ENCODE measurements at regions not wholly inside any gene's neighbourhood (a gene's known extent, or its start where the extent isn't known, plus 50 kb on each side); places are given as distances from the start of the nearest gene placed in this dataset.

DNA sequence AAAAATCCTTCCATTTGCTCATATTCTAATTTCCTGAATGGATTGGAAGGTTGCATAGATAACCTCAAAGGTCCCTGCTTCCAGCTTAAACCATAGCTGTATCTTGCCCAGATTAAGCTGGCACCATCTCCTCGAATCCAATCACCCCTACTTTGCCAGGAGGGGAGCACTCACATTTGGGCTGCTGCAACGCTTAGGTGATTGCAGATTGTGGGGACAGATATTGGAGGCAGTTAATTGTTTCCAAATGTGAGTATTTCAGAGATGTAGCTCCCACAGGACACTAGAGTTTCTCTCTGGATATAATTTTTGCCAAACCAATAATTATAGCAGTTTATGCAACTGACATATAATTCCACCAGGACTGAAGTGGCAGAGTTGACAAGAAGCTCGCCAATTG is 53.5 kb upstream of the ACSL1 start:
- DNase-seq (ENCODE audit: low spot score) = no peak

DNA sequence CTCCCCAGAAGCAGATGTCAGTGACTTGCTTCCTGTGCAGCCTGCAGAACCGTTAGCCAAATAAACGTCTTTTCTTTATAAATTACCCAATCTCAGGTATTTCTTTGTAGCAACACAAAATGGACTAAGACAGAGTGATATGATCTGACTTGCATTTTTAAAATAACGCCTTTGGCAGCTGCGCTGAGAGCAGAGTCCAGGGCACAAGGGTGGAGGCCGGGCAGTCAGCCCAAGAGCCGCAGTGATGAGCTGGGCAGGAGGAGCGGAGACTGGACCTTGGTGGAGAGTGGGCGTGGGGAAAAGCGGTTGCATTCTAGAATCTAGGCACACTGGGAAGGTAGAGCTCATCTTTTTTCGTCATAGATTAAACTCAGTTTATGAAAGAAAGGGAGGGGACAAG is 56.5 kb upstream of the ACSL1 start:
- no peak for DNase-seq (ENCODE audit: low spot score)

DNA sequence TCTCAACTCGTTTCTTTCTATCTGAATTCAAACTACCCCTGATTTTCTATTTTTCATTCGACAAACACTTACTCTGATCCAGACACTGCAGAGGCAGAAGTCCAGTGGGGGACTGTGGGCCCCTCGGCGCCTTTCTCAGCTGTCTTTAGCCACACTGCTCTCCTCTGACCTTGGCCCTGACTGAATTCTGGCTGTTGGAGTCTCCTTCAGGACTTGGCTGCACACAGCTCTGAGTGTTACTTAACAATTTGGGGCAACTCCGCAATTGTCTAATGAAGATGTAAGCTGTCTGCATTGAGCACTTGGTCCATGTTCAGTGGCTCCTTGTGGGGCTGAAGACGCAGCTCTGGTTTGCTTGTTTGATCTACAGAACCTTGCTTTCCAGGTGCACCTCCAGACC is 57.3 kb upstream of the ACSL1 start:
- DNase-seq (ENCODE audit: low spot score) = no peak

DNA sequence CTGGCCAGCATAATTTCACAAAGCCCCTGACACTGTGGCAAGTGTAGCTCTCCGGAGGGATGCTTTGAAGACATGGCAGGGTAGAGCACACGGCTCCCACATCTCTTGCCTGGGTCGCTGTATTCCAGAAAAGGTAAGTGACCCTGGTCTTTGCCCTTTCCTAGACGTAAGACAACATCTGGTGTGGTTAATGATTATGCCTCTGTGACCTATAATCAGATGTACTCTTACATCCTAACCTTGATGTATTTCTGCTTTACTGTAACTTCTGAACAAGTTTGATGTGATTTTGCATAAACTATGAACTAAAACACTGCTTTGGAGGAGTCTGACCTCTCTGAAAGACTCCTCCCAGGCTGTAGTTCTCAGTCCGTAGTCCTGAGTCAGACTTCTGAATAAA is 59.1 kb upstream of the ACSL1 start:
- no peak for DNase-seq (ENCODE audit: low spot score)

DNA sequence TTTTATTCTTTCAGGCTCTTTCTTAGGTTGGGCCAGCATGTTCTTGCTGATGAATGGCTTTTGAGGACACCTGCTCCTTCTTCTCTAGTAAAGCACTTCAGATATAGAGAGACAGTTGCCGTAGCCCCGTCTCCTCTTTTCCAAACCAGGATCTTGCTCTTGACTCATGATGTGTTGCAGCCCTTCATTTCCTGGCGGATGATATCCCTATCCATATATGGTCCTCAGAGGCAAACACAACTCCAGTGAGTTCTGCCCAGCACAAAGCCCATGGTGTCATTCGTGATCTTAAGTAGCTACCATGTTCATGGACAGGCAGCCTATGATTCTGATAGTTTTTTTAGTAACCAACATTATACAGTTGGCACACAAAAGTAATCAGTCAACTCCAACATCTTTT is 59.8 kb upstream of the ACSL1 start:
- DNase-seq (ENCODE audit: low spot score) = no peak

DNA sequence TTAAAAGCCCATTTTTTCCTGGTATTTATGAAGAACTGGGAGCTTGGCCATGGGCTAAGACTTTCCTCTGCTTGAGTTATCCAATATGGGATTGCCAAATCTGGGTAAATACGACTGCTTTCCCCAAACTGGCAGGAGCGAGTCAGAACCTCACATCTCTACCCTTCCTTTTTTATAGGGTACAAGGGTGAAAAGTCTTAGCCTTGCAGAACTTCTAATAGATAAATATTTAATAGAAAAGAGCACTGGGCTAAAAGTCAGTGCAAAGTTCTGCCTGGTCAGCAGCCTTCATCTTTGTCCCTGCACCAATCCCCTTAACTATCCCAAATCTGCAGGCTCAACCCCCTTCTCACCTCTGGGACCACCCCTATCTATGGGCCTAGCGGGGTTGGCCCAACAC is 61.6 kb upstream of the ACSL1 start:
- no peak for DNase-seq (ENCODE audit: low spot score)

DNA sequence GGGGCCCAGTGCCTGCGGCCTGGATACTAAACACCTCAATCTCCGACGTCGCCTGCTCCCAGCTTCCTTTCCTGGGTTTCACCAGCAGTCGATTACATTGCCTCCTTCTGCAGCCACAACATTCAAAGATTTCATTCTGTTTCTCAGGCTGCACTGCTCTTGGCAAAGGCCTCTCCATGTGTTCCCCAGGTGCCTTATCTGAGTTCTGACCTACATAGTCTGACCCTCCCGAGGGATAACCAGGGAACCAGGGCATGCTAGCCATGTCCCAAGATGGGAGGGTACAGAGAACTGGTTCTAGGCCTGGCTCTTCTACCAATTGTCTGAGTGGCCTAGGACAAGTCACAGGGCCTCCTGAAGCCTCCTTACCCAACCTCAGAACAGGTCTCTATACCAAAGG is 62.2 kb upstream of the ACSL1 start:
- no peak for DNase-seq (ENCODE audit: low spot score)

DNA sequence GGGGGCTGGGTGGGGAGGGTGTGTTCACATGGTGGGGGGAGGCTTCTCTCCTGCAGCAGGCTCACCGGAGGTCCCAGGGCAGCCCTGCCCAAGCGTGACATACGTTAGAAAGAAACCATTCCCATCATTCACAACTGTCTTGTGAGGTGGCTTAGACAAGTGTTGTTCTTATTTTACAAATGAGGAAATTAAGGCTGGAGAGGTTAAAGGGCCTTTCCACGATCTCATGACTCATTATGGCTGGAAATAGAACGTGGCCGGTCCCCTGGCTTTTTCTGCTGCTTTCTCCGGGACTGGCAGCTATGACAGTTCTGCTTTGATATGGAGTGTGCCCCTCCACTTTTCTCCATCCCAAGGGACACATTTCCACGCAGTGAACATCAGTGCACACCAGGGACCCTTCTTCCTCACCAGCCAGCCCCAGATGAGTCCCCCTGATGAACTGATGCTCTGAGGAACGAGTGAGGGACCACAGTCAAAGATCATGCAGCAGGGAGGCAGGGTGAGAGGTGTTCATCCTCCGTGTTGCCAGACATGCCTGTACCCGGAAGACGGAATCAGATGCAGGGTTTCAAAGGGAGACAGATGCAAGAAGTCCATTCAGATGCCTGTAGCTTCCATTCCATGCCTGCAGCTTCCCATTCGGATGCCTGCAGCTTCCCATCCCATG is 64.0 kb upstream of the ACSL1 start:
- no peak for DNase-seq (ENCODE audit: low spot score)

DNA sequence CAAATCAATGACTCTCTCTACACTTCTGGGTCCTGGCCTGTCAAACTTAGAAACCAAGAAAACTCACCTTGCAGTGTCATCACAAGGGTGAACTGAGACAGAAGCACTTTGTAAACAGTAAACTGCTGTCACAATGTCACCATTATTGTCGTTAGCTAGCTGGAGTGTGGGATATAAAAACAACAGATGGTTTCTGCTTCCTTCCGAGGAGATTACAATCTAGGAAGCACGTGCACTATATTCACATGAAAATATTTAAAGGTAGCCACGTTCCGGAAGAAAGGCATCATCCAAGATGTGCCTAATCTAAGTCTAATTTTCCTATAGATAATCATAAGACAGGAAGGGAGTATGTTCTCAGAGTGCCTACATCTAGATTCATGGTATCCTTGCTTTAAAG is 64.7 kb upstream of the ACSL1 start:
- DNase-seq (ENCODE audit: low spot score) = no peak

DNA sequence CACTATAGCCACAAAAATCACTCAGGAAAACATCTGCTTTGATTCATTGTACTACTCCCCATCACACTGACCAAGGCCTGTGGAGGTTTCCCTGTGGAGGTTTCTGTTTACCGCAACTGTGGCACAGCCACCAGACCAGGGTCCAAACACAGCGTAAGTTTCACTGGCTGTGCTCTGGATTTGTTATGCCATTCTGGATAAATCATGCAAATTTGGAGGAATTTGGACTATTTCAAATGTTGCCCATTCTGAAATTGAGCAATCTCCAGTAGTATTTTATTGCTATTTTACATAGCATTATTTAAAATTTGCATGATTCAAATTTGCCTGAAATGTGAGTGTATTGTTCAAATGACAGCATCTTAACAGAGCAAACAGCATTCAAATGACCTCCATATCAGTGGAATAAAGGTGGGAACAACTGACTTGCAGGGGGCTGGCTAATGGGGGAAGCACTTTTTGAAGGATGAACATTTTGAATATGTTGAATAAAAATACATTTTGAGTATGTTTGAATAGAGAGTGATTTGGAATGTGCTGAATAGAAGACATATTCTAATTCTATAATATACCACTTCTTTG is 66.1 kb upstream of the ACSL1 start:
- DNase-seq (ENCODE audit: low spot score) = no peak

DNA sequence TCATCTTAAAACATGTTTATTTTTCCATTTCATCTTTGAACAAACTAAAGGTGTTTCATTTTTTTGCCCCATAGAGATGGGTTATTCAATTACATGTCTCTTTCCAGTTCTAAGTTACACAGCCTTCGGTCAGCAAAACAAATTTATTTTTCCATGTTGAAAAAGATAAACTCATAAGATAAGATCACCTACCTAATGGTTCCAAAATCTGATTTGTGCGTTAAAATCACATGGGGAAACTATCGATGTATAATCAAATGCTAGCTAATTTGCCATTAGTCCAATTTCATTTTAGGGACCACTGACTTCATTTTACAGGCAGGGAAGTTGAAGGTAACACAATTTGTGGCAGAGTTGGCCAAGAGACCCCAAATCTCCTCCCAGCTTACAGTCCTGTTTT is 67.2 kb upstream of the ACSL1 start:
- DNase-seq (ENCODE audit: low spot score) = no peak

DNA sequence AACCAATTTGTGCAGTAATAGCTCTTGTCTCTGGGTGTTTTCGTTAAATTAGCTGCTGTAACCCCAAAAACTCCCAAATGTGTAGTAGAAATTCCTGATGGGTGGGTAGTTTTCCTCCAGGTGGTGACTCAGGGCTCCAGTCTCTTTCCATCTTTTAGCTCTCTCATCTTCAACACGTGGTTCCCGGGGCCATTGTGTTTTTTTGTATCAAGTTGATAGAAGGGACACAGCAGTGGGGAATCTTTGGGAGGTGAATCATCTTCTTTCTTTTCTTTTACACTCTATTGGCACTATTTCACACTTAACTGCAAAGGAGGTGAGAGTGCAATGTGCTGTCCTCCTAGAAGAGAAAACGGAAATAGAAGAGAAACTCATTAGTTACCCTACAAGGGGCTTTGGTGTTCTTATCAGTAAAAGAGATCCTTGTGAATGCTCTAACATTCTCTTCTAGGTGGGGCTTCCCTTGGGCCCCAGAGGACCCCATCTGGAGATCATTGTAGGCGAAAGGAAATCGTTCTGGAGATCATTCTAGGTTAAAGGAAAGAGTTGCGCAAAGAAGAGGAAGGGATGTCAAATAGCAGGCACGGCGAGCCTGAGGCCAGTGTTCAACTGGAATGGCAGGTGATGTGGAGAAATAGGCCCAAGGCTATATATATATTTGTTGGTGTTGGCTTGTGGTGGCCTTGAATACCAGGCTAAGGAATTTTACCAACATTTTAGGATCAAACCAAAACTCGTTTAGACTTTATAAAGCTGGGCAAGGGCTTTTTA is 68.2 kb upstream of the ACSL1 start:
- no peak for DNase-seq (ENCODE audit: low spot score)

DNA sequence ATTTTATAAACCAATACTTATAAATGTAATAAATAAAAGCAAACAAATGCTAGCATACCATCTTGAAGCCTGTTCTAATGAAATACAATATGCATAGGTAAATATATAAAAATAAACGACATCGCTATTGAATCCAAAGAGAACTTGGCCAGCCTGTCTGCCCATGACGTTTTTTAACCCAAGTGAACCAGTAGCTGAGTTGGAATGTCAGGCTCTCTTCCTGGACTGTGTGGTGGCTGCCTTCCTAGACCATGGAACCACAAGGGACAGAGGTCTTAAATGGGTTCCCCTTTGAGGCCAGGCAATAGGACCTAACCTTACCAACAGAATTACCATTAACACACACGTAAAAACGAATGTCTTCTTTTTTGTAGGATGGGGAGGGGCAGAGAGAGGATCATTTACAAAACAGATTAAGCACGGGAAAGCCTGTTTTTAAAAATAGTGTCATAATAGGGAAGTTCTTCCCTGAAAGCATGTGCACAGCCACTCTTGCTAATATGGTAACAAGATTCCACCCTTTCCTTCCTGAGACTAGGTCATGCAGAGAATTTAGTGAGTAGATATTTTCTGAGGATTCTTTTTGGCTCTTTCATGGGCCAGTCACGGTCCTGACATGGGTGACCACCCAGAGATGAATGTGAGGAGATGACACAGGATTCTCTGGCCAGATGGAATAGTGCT is 69.4 kb upstream of the ACSL1 start:
- no peak for DNase-seq (ENCODE audit: low spot score)

DNA sequence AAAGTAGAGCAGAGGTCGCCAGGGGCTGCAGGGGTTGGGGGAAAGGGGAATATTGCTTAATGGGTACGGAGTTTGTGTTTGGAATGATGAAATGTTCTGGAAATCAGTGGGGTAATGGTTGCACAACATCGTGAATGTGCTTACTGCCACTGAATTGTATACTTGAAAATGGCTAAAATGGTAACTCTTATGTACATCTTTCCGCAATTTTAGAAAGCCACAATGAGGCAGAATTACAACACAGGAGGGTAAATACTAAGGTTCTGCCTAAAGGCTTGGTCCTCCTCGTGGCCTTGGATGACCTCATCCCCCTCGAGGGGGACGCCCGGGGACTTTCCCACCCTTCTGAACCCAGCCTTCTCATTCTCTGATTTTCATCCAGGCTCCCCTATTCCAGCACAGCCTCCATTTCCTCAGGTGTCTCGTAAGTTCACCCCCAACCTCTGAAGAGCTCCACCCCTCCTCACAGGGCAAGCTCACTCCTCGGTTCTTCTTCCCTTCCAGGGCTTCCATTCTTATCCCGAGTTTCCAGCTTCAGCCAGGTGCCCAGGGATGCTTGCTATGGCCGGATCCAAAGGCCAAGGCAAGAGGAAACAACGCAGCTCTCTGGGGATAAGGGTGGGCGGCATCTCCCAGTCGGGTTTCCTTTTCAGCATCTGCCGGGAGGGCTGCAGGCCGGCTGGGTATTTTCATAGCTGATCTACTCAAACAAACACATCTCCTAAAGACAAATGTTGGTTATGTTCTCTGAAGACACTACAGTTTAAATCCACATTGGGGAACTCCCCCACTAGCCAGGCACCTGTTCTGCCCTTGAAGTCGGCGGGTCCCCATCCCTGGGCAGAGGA is 71.3 kb upstream of the ACSL1 start:
- DNase-seq (ENCODE audit: low spot score) = no peak

DNA sequence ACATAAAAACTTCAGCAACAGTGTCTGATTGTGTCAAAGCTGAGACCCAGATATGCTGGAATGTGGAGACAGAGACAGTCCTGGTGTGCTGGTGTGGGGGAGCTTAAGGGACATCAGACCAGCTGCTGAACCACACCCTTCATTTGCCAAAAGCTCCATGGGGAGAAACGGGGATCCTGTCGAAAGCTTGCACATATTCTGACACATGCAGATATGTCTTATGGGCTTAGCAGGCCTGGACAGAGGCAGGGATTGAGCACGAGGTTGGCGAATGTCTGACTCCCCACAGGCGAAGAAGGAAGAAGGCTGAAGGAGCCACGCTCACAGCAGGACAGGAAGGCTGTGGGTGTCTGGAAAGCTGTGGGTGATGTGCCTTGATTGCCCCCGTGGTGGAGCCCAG is 72.1 kb upstream of the ACSL1 start:
- no peak for DNase-seq (ENCODE audit: low spot score)

DNA sequence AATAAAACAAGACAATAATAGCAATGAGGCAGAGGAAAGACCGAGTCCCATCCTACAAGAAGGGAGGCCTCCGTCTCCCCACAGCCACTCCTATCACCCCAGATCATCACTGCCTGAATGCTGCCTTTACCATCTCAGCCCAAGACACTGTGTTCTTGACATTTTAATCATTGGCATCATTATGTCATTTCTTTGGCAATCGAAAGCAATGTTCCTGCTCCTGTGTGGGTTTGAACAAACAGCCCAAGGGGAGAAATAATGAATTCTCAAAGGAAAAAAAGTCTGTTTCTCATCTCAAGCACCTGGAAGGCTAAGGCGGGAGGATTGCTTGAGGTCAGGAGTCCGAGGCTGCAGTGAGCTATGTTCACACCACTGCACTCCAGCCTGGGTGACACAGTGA is 73.0 kb upstream of the ACSL1 start:
- no peak for DNase-seq (ENCODE audit: low spot score)

DNA sequence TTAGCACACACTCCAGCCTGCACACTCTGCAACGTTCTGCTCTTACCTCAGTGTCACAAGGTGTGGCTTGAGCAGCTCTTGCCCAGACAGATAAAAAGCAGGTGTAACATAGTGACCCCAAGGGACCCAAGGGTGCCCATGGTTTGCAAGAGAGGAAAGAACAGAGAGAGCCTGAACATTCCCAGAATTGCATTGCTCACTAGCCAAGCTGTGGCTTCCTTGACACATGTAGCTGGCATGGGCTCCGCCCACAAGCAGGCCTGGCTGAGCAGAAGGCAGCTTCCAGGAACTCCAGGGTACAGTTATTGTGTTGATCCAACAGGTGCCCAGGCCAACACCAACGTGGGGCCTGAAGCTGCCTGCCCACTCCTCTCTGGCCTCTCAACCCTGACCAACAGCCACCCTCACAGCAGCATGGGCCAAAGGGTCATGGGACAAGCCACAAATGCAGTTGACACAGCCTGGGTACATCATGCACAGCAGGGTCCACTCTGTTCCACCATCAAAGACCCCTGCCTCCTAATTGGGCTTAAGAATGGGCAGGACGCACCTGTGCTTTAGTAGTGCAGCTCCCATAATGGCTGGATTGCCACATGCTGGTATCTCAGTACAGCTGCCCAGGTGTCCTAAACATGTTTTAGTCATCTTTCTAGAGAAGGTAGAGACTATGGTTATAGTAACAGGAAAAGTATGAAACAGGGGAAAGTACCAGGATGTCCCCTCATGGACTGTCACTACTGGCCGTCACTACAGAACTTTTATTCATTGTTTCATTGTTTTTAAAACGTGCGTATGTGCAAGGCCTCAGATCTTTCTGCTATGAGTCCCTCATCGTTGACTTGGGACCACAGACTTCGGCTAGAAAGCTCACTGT is 73.7 kb upstream of the ACSL1 start:
- peak; percentile 7 for DNase-seq (ENCODE audit: low spot score)

DNA sequence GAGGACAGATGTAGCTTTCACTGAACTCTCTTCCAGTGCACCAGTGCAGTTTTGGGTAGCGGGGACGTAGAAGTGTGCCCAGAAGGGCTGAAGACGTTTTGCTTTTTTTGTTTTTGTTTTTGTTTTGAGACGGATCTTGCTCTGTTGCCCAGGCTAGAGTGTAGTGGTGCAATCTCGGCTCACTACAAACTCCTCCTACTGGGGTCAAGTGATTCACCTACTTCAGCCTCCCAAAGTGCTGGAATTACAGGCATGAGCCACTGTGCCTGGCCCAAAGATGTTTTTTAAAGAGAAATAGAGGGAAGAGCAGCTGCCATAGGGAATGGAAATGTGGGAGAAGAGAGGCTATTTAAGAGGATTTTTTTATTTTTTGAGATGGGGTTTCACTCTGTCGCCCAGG is 74.4 kb upstream of the ACSL1 start:
- no peak for DNase-seq (ENCODE audit: low spot score)

DNA sequence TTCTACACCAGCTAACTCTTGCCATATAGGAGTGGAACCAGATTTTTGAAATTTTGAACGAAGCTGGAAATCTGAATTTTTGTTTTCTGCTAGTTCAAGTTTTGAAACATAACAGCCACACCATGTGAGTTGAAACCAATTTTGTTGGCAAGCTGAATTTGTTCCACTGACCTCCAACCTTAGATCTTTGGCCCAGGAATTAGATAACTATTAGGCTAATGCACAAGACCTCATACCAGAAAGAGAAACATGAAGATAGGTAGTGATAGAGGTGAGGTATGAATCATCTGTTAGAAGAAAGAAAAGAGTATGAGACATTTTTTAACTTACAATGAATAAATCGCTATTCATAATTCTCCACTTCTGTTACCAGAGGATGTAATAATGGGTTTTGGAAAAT is 76.8 kb upstream of the ACSL1 start:
- no peak for DNase-seq (ENCODE audit: low spot score)

DNA sequence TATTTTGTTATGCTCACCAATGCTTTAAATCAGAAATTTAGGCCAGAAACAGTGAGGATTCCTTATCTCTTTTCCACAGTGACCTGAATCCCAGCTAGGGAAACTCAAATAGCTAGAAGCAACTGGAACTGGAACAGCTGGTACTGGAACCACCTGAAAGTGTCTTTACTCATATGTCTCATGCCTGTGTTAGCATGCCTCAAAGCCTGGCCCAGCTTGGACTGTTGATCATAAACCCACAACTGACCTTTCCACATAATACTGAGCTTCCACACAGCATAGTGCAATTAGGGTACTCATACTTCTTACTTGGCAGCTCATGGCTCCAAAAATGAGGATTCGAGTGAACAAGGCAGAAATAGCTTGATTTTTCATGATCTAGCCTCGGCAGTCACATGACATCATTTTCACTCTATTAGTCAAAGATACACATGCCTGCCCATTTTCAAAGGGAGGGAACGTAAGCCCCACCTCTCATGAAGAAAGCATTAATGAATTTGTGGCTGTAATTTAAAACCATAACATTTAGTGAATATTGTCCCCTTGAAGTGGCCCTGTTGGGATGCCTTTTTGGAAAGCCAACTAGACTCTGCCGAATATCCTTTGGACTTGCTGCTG is 80.8 kb upstream of the ACSL1 start:
- no peak for DNase-seq (ENCODE audit: low spot score)

DNA sequence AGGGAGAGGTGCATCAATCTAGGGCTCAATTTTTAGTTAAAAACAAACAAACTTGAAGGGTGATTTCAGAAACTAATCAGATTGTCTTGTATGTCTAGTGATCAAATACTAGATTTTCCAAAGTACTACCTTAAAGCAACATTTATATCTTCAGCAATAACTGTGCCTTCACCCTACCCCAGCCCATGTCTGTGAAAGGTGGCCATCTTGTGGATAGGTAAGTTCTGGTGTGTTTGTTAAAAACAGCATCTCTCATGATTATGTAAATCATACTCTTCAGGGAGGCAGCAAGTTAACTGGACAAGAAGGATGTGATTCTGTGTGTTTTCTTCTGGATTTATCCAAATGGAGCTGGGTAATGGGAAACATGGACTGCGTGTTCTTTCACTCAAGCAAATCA is 81.4 kb upstream of the ACSL1 start:
- DNase-seq (ENCODE audit: low spot score) = no peak
